ENCODE measurements at regions not wholly inside any gene's neighbourhood (a gene's known extent, or its start where the extent isn't known, plus 50 kb on each side); places are given as distances from the start of the nearest gene placed in this dataset.
"Not testable (repeated sequence)": the region's sequence is repeated elsewhere in the genome, so short reads cannot be mapped to it uniquely, and the experiment has no call there.

DNA sequence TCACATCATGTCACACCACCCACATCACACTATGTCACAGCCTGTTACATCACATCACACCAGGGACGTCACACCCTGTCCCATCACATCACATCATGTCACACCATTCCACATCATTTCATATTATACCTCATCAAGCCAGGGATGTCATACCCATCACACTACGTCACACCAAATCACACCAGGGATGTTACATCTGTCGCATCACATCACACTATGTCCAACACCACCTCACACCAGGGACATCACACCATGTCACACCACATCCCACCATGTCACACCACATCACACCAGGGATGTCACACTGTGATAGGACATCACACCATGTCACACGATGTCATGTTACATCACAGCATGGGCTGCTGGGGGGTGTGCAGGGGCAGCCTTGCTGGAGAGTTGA is 110.6 kb downstream of the TMEM121 start:
- H4K20me1 ChIP-seq (replicated peaks in 1 of 2; ENCODE audit: control insufficient read depth in 1 of 2, insufficient read depth in 2 of 2, low read length in 2 of 2) = no peaks in the 10 kb centered on the region
- no peak overlapping the region for H3K4me2 ChIP-seq (ENCODE audit: insufficient read depth in 1 of 2, low read depth in 2 of 2, low read length in 2 of 2)
- no peak overlapping the region for H4K5ac ChIP-seq (ENCODE audit: insufficient read length, low read depth, low read length)
- H3K9me3 ChIP-seq (ENCODE audit: insufficient read depth in 2 of 2, low read depth in 1 of 2, low read length in 1 of 2) = peaks cover 26 to 66% of the 10 kb centered on the region in 2 experiments; a peak in 3 of 4 replicates
- H2BK5ac ChIP-seq (ENCODE audit: low read depth, low read length) = no peak overlapping the region
- H3K27ac ChIP-seq (ENCODE audit: low read depth, low read length) = no peak overlapping the region
- no peaks in the 10 kb centered on the region for H3K4me1 ChIP-seq (replicated peaks in 1 of 4; ENCODE audit: control insufficient read depth in 3 of 4, insufficient read depth in 4 of 4, low read length in 3 of 4)
- POLR2A ChIA-PET (ENCODE audit: partially characterized antibody) = no interaction called here
- no peak overlapping the region for H2BK15ac ChIP-seq (ENCODE audit: low read length)
- no peak overlapping the region for H3K56ac ChIP-seq (replicated peaks; ENCODE audit: insufficient read length, low read depth, low read length)
- WGBS, 2 experiments (ENCODE audit: extremely low coverage in 1 of 2, insufficient coverage in 1 of 2, insufficient read length in 1 of 2, insufficient replicate concordance in 2 of 2, low coverage in 1 of 2, low lambda C conversion rate in 2 of 2, missing lambda C conversion rate in 1 of 2) = 78% methylated on average over 4 of the region's 4 CpGs; no CpG with 5 or more reads in 1 of the 2 experiments
- H3K79me1 ChIP-seq (ENCODE audit: low read depth, low read length) = no peaks in the 10 kb centered on the region
- no peak overlapping the region for H2AK5ac ChIP-seq (ENCODE audit: low read depth, low read length)
- H3K23me2 ChIP-seq (ENCODE audit: low read depth, low read length) = no peaks in the 10 kb centered on the region
- TF ChIP-seq MAFK (IDR thresholded peaks at IDR 0.05; ENCODE audit: low read depth, low read length) (no peak), KDM4A (IDR thresholded peaks at IDR 0.05; ENCODE audit: low read depth, low read length, severe bottlenecking) (no peak)
- H3K4me3 ChIP-seq (ENCODE audit: extremely low read depth in 1 of 4, insufficient read depth in 2 of 4, low read depth in 3 of 4, low read length in 4 of 4) = no peak overlapping the region
- H3K18ac ChIP-seq (ENCODE audit: extremely low read depth, low read length) = no peak overlapping the region
- H3K79me2 ChIP-seq (ENCODE audit: control insufficient read depth in 1 of 2, insufficient read depth in 2 of 2, low read length in 2 of 2) = no peaks in the 10 kb centered on the region
- H3K4ac ChIP-seq (replicated peaks; ENCODE audit: insufficient read length, low read depth, low read length) = no peak overlapping the region
- H4K8ac ChIP-seq (ENCODE audit: extremely low read depth, insufficient read depth, low read length) = no peak overlapping the region
- CTCF ChIA-PET (ENCODE audit: partially characterized antibody) = no interaction called here
- H2AFZ ChIP-seq (ENCODE audit: low read length) = no peak overlapping the region
- H2BK12ac ChIP-seq (ENCODE audit: low read depth, low read length) = no peak overlapping the region
- H2BK120ac ChIP-seq (replicated peaks; ENCODE audit: low read depth, low read length) = no peak overlapping the region
- H3K23ac ChIP-seq (ENCODE audit: insufficient read length) = no peak overlapping the region
- H3K36me3 ChIP-seq (ENCODE audit: control insufficient read depth in 2 of 4, insufficient read depth in 4 of 4, low read length in 3 of 4) = no peaks in the 10 kb centered on the region
- no peak overlapping the region for H2BK20ac ChIP-seq (ENCODE audit: low read length)
- H3K27me3 ChIP-seq (replicated peaks in 1 of 4; ENCODE audit: control insufficient read depth in 3 of 4, extremely low read depth in 1 of 4, insufficient read depth in 3 of 4, low read length in 3 of 4) = no peaks in the 10 kb centered on the region
- FAIRE-seq (no peak), DNase-seq (ENCODE audit: low read depth in 1 of 2, low spot score in 2 of 2) (no peak)
- H3K14ac ChIP-seq (ENCODE audit: insufficient read length) = no peak overlapping the region
- no peak overlapping the region for H4K91ac ChIP-seq (replicated peaks; ENCODE audit: insufficient read length, low read length)
- H3K9ac ChIP-seq (replicated peaks in 1 of 4; ENCODE audit: extremely low read depth in 1 of 4, low read depth in 3 of 4, low read length in 3 of 4) = no peak overlapping the region

DNA sequence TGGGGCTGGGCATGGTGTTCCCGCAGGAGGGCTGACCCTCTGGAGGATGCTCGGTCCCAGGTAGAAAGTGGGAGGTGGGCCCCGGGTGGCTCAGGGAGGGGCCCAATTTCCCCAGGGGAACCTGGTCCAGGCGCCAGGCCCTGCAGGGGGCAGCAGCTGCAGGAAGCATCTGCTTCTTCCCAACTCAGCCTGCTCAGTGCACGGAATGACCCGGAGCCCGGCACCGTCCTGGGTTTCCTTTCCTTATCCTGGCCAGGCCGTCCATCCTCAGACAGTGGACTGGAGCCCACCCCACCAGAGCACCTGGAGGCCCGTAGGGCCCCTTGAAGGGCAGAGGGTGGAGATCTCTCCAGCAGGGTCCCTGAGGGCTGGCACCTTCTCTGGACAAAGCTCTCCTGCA is 111.0 kb downstream of the TMEM121 start:
- H3K27me3 ChIP-seq (replicated peaks in 1 of 4; ENCODE audit: control insufficient read depth in 3 of 4, extremely low read depth in 1 of 4, insufficient read depth in 3 of 4, low read length in 3 of 4); H4K5ac ChIP-seq (ENCODE audit: insufficient read length, low read depth, low read length); H3K4ac ChIP-seq (replicated peaks; ENCODE audit: insufficient read length, low read depth, low read length); H3K36me3 ChIP-seq (ENCODE audit: control insufficient read depth in 2 of 4, insufficient read depth in 4 of 4, low read length in 3 of 4); H3K18ac ChIP-seq (ENCODE audit: extremely low read depth, low read length); H2AK5ac ChIP-seq (ENCODE audit: low read depth, low read length); H4K8ac ChIP-seq (ENCODE audit: extremely low read depth, insufficient read depth, low read length); H3K23ac ChIP-seq (ENCODE audit: insufficient read length); H2BK120ac ChIP-seq (replicated peaks; ENCODE audit: low read depth, low read length); H3K79me1 ChIP-seq (ENCODE audit: low read depth, low read length); H2BK20ac ChIP-seq (ENCODE audit: low read length); H4K20me1 ChIP-seq (replicated peaks in 1 of 2; ENCODE audit: control insufficient read depth in 1 of 2, insufficient read depth in 2 of 2, low read length in 2 of 2); POLR2A ChIA-PET (ENCODE audit: partially characterized antibody); CTCF ChIA-PET (ENCODE audit: partially characterized antibody); H3K79me2 ChIP-seq (ENCODE audit: control insufficient read depth in 1 of 2, insufficient read depth in 2 of 2, low read length in 2 of 2); H3K23me2 ChIP-seq (ENCODE audit: low read depth, low read length); H2AFZ ChIP-seq (ENCODE audit: low read length); H4K91ac ChIP-seq (replicated peaks; ENCODE audit: insufficient read length, low read length); H3K4me3 ChIP-seq (ENCODE audit: extremely low read depth in 1 of 4, insufficient read depth in 2 of 4, low read depth in 3 of 4, low read length in 4 of 4); H3K4me2 ChIP-seq (ENCODE audit: insufficient read depth in 1 of 2, low read depth in 2 of 2, low read length in 2 of 2); H2BK5ac ChIP-seq (ENCODE audit: low read depth, low read length); H3K27ac ChIP-seq (ENCODE audit: low read depth, low read length); H3K14ac ChIP-seq (ENCODE audit: insufficient read length); DNase-seq (ENCODE audit: low read depth in 1 of 2, low spot score in 2 of 2); H3K56ac ChIP-seq (replicated peaks; ENCODE audit: insufficient read length, low read depth, low read length); FAIRE-seq; H2BK12ac ChIP-seq (ENCODE audit: low read depth, low read length); H2BK15ac ChIP-seq (ENCODE audit: low read length); H3K4me1 ChIP-seq (replicated peaks in 1 of 4; ENCODE audit: control insufficient read depth in 3 of 4, insufficient read depth in 4 of 4, low read length in 3 of 4); H3K9ac ChIP-seq (replicated peaks in 1 of 4; ENCODE audit: extremely low read depth in 1 of 4, low read depth in 3 of 4, low read length in 3 of 4): not testable (repeated sequence)
- 84% methylated on average over 4 of the region's 10 CpGs; no CpG with 5 or more reads in 1 of the 2 experiments for WGBS, 2 experiments (ENCODE audit: extremely low coverage in 1 of 2, insufficient coverage in 1 of 2, insufficient read length in 1 of 2, insufficient replicate concordance in 2 of 2, low coverage in 1 of 2, low lambda C conversion rate in 2 of 2, missing lambda C conversion rate in 1 of 2)
- peaks cover 23 to 65% of the 10 kb centered on the region in 2 experiments; a peak in 3 of 4 replicates for H3K9me3 ChIP-seq (ENCODE audit: insufficient read depth in 2 of 2, low read depth in 1 of 2, low read length in 1 of 2)

Data from H1 (cell line).